Fibroblast of skin of right quadriceps (primary cell): ENCODE measurements at regions not wholly inside any gene's neighbourhood (a gene's known extent, or its start where the extent isn't known, plus 50 kb on each side); places are given as distances from the start of the nearest gene placed in this dataset.
A peak's percentile ranks its signal among the peaks of the same experiment; 100 is the strongest.
"Not testable (repeated sequence)": the region's sequence is repeated elsewhere in the genome, so short reads cannot be mapped to it uniquely, and the experiment has no call there.

Source experiments
- DNase-seq: peaks from one replicate; pipeline ENCODE4 v3.0.0-alpha.2; 2013

- DNase-seq, result peak; percentile 1
These were observed 135.5 kb downstream of the CEMIP2 start for GRCh38 chr9:71632776-71633175.

GRCh38 chr9:71630377-71630995, 137.8 kb downstream of the CEMIP2 start:
- DNase-seq, result no peak

DNA sequence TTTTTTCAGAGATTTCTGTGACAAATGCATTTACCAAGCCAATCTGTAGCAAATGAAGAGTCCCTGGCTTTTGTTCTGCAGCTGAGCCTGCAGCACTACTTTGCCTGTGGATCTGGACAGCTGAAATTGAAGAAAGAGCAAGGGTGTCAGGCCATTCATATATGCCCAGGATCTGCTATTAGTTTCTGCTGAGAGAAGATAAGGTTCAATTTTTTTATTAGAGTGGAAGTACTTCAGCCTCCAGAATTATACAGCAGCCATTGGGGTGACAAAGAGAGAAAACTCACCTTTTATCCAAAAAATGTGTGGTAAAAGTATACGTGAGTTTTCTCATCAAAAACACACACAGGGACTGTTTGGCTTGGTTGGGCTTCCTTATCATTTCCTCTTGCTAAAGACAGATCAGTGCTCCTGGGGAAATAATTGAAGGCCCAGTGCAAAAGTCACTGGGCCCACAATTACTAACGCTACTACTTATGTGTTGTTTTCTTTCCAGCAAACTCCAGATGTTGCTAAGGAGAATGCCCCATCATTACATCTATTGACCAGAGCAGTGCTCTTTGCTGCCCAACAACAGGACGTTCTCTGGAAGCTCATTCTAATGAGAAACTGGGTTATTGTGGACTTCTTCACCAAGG, 138.6 kb downstream of the CEMIP2 start:
- DNase-seq, result no peak

DNA sequence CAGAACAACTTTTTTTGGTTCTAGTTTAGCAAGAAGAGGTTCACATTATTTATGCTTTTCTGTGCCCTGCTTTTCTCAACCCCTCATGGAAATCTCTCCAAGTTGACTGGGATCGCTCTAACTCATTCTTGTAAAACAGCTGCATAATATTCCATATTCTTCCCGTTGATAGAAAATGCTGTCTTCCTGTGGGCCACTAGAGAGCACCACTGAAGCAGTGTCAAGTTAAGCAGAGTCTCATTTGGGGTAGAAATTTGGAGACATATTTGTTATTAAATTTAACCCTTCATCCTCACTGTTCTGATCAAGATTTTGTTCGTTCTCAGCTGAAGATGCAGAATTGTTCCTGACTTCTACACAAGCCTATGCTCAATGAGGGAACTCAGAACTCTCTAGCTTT, 140.1 kb downstream of the CEMIP2 start:
- DNase-seq, result no peak

DNA sequence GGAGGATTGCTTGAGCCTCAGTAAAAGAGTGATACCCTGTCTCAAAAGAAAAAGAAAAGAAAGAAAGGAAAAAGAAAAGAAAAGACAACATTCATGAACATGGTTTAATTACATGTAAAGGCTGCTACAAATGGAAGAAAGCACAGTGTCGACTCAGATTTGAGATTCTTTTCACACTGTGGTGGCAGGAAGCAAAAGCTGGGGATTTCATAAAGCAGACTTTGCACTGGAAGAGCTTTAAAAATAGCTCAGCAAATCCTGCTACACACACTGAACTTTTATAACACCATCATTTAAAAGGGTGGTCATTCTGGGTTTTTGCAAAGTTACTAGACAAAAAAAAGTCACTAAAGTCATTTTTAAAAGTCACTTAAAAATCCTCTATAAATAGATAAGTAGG, 140.8 kb downstream of the CEMIP2 start:
- no peak for DNase-seq

- no peak for DNase-seq
These were observed 141.9 kb downstream of the CEMIP2 start for GRCh38 chr9:71626395-71626794.

GRCh38 chr9:71624728-71625127, 143.6 kb downstream of the CEMIP2 start:
- DNase-seq, result no peak

DNA sequence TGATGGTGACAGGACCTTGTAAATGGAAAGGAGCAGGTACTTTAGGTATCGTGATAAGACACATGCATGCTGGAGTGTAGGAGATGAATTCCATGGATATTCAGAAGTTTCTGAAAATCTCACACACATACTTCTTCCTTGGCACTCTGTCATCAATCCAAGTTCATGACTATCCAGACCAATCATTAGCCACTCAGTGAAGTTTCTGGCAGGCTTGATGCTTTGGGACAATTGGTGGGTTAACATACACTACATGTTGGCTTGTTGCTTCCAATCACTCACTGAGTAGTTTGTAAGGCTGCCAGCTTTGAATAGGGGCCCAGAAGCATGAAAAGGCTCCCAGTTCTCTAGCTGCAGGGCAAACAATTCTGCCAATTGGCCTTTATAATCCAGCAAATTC, 147.6 kb downstream of the CEMIP2 start:
- DNase-seq, result no peak

DNA sequence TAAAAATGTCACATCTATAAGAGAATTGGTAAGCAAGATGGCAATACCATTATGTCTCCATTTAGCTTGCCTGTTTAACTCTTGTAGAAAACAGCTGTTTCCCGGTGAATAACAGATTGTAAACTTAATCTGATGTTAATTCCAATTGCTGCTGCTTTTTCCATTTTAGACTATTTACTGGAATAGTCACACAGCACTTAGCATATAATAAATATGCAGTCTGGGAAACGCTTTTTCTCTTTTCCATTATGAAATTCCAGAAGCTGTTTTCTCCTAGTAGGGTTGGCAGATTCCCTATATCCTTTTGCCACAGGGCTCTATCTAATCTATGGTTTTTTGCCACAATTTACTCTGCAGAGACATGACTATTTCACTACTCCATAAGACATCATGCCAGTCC, 148.0 kb downstream of the CEMIP2 start:
- DNase-seq, result no peak

DNA sequence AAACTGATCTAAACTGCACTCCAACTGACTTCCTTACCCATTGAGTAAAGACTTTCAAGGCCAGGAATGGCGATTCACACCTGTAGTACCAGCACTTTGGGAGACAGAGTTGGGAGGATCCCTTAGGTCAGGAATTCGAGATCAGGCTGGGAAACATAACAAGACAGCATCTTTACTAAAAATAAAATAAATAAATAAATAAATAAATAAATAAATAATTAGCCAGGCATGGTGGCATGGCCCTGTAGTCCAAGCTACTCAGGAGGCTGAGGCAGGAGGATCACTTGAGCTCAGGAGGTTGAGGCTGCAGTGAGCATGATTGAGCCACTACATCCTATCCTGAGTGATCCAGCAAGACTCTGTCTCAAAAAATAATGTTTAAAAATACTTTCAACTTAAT, 148.4 kb downstream of the CEMIP2 start:
- DNase-seq, result no peak

GRCh38 chr9:71614409-71615010, 153.8 kb downstream of the CEMIP2 start:
- DNase-seq, result no peak

- no peak for DNase-seq
These were observed 155.4 kb downstream of the CEMIP2 start for GRCh38 chr9:71612889-71613288.

- no peak for DNase-seq
These were observed 158.9 kb downstream of the CEMIP2 start for GRCh38 chr9:71609448-71609830.

DNA sequence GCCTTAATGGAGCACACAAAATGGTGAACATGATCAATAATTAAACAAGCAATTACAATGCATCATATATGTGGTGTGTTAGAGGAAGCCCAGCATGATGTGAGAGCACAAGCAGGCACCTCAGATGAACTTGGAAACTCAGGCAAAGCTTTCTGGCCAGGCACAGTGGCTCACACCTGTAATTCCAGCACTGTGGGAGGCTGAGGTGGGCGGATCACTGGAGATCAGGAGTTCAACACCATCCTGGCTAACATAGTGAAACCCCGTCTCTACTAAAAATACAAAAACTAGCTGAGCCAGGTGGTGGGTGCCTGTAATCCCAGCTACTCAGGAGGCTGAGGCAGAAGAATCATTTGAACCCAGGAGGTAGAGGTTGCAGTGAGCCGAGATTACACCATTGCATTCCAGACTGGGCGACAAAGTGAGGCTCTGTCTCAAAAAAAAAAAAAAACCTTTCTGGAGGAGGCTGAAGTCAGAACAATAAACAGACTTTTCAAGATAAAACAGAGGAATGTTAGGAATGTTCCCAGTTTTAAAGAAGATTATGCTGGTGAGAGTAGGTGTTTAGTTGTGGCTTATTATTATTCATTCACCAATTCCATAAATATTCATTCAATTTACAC, 159.4 kb downstream of the CEMIP2 start:
- no peak for DNase-seq

- DNase-seq, result no peak
These were observed 160.3 kb downstream of the CEMIP2 start for GRCh38 chr9:71608021-71608420.

DNA sequence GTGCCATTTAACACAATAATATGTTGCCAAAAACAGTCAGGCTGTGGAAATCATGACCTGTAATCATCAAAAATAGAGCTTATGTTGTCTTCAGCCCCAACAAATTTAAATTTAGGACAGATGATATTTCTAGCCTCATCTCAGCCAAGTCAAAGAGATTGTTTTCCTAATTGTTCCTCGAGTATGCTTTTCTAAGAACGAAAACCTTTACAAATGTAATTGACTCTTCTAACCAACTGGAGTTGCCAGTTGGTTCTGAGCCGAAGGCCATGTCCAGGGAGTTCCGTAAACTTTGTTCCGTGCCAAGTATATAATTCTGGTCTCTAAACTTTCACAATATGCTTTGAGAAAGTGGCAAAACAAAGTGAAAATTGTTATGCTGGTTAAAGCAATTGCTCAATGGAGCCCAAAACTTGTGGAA, 160.8 kb downstream of the CEMIP2 start:
- no peak for DNase-seq

DNA sequence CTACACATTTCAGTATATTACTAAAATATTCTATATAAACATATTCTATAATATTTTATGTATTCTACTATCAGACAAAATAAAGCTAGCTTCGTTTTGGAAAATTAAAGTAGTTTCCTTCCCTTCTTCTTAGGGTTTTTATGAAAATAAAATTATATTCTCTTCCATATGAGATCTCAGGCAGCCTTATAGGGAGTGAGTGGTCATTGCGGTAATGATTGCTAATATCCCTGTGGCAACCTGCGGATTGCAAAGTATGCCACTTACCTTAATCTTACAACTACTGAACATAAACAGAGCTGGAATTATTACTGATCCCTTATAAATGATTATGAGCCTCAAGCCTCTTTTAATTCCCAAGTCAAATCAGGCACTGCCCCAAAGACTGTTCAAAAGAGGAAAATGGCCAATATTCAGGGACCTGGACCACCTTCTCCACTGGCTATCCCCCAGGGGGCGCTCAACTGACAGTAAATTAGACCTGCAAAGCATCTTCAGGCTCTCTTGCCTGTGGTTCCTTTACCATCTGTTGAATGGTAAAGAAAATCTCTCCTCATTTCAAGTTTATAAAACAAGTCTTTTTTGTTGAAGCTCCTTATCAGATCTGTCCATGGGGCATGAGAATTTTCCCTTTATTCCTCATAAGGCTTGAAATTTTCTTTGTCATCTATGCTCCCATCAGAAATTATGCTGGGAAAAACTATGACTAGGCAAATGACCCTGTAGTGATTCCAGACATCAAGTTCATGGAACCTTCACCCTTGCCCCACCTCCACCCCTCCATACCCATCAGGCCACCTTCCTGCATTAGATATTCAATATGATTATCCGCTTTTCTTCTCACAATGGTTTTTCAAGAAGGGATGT, 163.9 kb downstream of the CEMIP2 start:
- peak; percentile 65 for DNase-seq

GRCh38 chr9:71602652-71603051, 165.7 kb downstream of the CEMIP2 start:
- no peak for DNase-seq

- DNase-seq, result not testable (repeated sequence)
These were observed 172.6 kb downstream of the CEMIP2 start for GRCh38 chr9:71595762-71596161.

DNA sequence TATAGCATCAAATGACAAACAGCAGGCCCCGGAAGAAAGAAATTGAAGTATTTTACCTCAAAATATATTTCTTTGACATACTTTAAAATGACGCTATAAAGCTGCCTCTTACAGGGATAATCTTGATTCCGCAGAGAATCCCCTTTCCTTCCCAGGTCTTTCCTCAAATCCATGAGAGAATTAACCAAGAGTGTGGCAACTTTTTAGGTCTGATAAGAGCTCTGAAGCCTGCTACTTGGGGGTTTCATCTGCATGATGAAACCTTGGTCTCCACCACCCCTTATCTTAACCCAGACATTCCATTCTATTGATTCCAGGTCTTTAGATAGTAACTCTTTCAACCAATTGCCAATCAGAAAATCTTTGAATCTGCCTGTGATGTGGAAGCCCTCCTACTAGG, 173.8 kb downstream of the CEMIP2 start:
- no peak for DNase-seq

GRCh38 chr9:71592400-71592799, 175.9 kb downstream of the CEMIP2 start:
- DNase-seq, result peak; percentile 7

DNA sequence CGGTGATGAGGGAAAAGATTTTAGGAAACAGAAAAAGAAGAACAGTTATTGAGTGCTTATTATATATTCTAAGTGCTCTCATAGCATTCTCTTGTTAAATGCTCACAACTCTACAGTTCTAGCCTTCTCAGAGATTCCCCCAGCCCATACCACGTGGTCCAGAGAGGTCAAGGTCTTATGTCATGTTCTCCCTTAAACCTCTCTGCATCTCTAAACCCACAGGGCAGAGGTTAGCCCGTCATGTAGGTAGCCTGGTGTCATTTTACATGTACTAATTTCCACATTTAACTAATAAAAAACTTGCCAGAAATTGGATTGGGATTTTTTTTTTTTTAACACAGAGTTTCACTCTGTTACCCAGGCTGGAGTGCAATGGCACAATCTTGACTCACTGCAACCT, 178.0 kb downstream of the CEMIP2 start:
- DNase-seq, result no peak

DNA sequence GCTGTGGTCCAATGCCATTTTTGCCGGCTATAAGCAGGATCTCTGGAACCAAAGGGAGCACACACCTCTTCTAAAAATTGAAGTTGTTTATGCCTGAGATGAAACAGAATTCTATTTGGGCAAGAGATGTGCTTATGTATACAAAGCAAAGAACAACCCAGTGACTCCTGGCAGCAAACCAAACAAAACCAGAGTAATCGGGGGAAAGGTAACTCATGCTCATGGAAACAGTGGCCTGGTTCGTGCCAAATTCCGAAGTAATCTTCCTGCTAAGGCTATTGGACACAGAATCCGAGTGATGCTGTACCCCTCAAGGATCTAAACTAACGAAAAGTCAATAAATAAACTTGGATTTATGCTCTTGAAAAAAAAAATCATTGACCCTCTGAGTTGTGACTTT, 178.7 kb downstream of the CEMIP2 start:
- no peak for DNase-seq
